PC-9 (cell line): ENCODE measurements at regions not wholly inside any gene's neighbourhood (a gene's known extent, or its start where the extent isn't known, plus 50 kb on each side); places are given as distances from the start of the nearest gene placed in this dataset.
"Not testable (repeated sequence)": the region's sequence is repeated elsewhere in the genome, so short reads cannot be mapped to it uniquely, and the experiment has no call there.

Source experiments
- EZH2 ChIP-seq: fragments of 200-600 bp; sonication (generic); IDR thresholded peaks from 2 replicates; pipeline ENCODE4 v1.8.0; 2017; ENCODE audit warnings: antibody characterized with exemption, low read depth
- TF ChIP-seq, protein P1 (sequence below): fragments of 200-600 bp; sonication (generic); conservative IDR thresholded peaks from 2 replicates; pipeline ENCODE4 v1.6.1; 2017; ENCODE audit warnings: mixed run types, antibody characterized with exemption, mild to moderate bottlenecking, moderate library complexity

GRCh38 chr18:8913606-8914403, 188.7 kb upstream of the NDUFV2 start:
- TF ChIP-seq, protein P1, sequence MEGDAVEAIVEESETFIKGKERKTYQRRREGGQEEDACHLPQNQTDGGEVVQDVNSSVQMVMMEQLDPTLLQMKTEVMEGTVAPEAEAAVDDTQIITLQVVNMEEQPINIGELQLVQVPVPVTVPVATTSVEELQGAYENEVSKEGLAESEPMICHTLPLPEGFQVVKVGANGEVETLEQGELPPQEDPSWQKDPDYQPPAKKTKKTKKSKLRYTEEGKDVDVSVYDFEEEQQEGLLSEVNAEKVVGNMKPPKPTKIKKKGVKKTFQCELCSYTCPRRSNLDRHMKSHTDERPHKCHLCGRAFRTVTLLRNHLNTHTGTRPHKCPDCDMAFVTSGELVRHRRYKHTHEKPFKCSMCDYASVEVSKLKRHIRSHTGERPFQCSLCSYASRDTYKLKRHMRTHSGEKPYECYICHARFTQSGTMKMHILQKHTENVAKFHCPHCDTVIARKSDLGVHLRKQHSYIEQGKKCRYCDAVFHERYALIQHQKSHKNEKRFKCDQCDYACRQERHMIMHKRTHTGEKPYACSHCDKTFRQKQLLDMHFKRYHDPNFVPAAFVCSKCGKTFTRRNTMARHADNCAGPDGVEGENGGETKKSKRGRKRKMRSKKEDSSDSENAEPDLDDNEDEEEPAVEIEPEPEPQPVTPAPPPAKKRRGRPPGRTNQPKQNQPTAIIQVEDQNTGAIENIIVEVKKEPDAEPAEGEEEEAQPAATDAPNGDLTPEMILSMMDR, result not testable (repeated sequence)
- not testable (repeated sequence) for TF ChIP-seq EZH2
